Activated CD8-positive, alpha-beta T cell treated with anti-CD3 and anti-CD28 coated beads for 36 hours (primary cell): ENCODE measurements at regions not wholly inside any gene's neighbourhood (a gene's known extent, or its start where the extent isn't known, plus 50 kb on each side); places are given as distances from the start of the nearest gene placed in this dataset.
A peak's percentile ranks its signal among the peaks of the same experiment; 100 is the strongest.

Experiments used
- ATAC-seq: fragments of 200-7000 bp; cut with Tn5 transposase; one replicate; pipeline ENCODE4 v1.10.0; 2021; ENCODE audit warnings: mild to moderate bottlenecking, moderate library complexity
- CTCF ChIA-PET: fragments of 350-600 bp; sonication (Branson Sonifier 250); formaldehyde crosslinking; loops from one replicate; lab custom pipeline; 2021; ENCODE audit warnings: antibody characterized with exemption; lab: Charles Lee
- POLR2A ChIA-PET: fragments of 350-600 bp; sonication (Branson Sonifier 250); formaldehyde crosslinking; loops from one replicate; lab custom pipeline; 2021; ENCODE audit warnings: antibody characterized with exemption; lab: Charles Lee
- DNase-seq: peaks from one replicate; pipeline ENCODE4 v3.0.0-alpha.2; 2020
- H3K27ac Mint-ChIP-seq: one replicate; pipeline ENCODE4 v1.8.0; 2021; ENCODE audit warnings: mild to moderate bottlenecking, mixed read lengths
- H3K27me3 Mint-ChIP-seq: one replicate; pipeline ENCODE4 v1.8.0; 2021; ENCODE audit warnings: mixed read lengths
- H3K36me3 Mint-ChIP-seq: one replicate; pipeline ENCODE4 v1.8.0; 2021; ENCODE audit warnings: low read depth, mixed read lengths
- H3K4me1 Mint-ChIP-seq: one replicate; pipeline ENCODE4 v1.8.0; 2021; ENCODE audit warnings: low read depth, mixed read lengths
- H3K4me3 Mint-ChIP-seq: one replicate; pipeline ENCODE4 v1.8.0; 2021; ENCODE audit warnings: mild to moderate bottlenecking, moderate library complexity, mixed read lengths
- H3K9me3 Mint-ChIP-seq: one replicate; pipeline ENCODE4 v1.8.0; 2021; ENCODE audit warnings: mixed read lengths
- CTCF ChIP-seq: fragments of 200-600 bp; IDR thresholded peaks from one replicate; pipeline ENCODE4 v1.8.0; 2022; ENCODE audit warnings: antibody characterized with exemption, mild to moderate bottlenecking
- intact Hi-C: fragments of 100-400 bp; cut with micrococcal nuclease; formaldehyde crosslinking; loops from one replicate; pipeline ENCODE4 v1.10.0; 2022

- DNase-seq (peak; percentile 56), ATAC-seq (peak; percentile 68)
- H3K27ac Mint-ChIP-seq, result no peak overlapping the region
- intact Hi-C loops, result no loop called here
- ChIA-PET CTCF (interaction anchor here (1.4 to 2.7 kb wide), 3 partner anchors 87 to 153 kb away, joined by 6 to 13 read pairs (median 11); no protein-coding TSS in a partner anchor), POLR2A (interaction anchor here (0.9 to 1.2 kb wide), 3 partner anchors 10 to 565 kb away, joined by 3 to 4 read pairs (median 3); no protein-coding TSS in a partner anchor)
- no peaks in the 10 kb centered on the region for H3K9me3 Mint-ChIP-seq
- no peak overlapping the region for H3K4me3 Mint-ChIP-seq
- peaks cover 7% of the 10 kb centered on the region for H3K27me3 Mint-ChIP-seq
- peaks cover 29% of the 10 kb centered on the region for H3K4me1 Mint-ChIP-seq
- no peak for TF ChIP-seq CTCF
- H3K36me3 Mint-ChIP-seq, result no peaks in the 10 kb centered on the region
These were observed 79.1 kb downstream of the NDUFS5 start for GRCh38 chr1:39105061-39105840.

- Mint-ChIP-seq H3K36me3 (no peaks in the 10 kb centered on the region), H3K4me3 (no peak overlapping the region), H3K9me3 (no peaks in the 10 kb centered on the region), H3K27me3 (peaks cover 7% of the 10 kb centered on the region), H3K27ac (peak overlapping the region; percentile 31), H3K4me1 (peaks cover 31% of the 10 kb centered on the region)
- intact Hi-C loops, result no loop called here
- DNase-seq (peak; percentile 53), ATAC-seq (peak; percentile 21)
- no peak for TF ChIP-seq CTCF
- ChIA-PET POLR2A (interaction anchor here (0.6 to 1.2 kb wide), 6 partner anchors 9 to 579 kb away, joined by 3 to 4 read pairs (median 3); no protein-coding TSS in a partner anchor), CTCF (interaction anchor here (1.4 to 7.0 kb wide), 3 partner anchors 8 to 152 kb away, joined by 6 to 34 read pairs (median 13); no protein-coding TSS in a partner anchor)
These were observed 80.0 kb downstream of the NDUFS5 start for GRCh38 chr1:39105841-39106765.

- ChIA-PET POLR2A (interaction anchor here (0.6 to 1.2 kb wide), 4 partner anchors 8 to 578 kb away, joined by 3 to 4 read pairs (median 3); no protein-coding TSS in a partner anchor), CTCF (interaction anchor here (1.4 to 7.0 kb wide), 3 partner anchors 9 to 151 kb away, joined by 6 to 34 read pairs (median 13); no protein-coding TSS in a partner anchor)
- intact Hi-C loops, result no loop called here
- DNase-seq (no peak), ATAC-seq (no peak)
- H3K27me3 Mint-ChIP-seq, result peaks cover 7% of the 10 kb centered on the region
- TF ChIP-seq CTCF, result no peak
- H3K27ac Mint-ChIP-seq, result no peak overlapping the region
- no peak overlapping the region for H3K4me3 Mint-ChIP-seq
- H3K4me1 Mint-ChIP-seq, result peaks cover 31% of the 10 kb centered on the region
- H3K36me3 Mint-ChIP-seq, result no peaks in the 10 kb centered on the region
- H3K9me3 Mint-ChIP-seq, result no peaks in the 10 kb centered on the region
These were observed 80.7 kb downstream of the NDUFS5 start for GRCh38 chr1:39106801-39107327.

- H3K4me3 Mint-ChIP-seq, result no peak overlapping the region
- intact Hi-C loops, result no loop called here
- peaks cover 7% of the 10 kb centered on the region for H3K27me3 Mint-ChIP-seq
- ChIA-PET POLR2A (no interaction called here), CTCF (interaction anchor here (1.7 to 7.0 kb wide), 3 partner anchors 9 to 84 kb away, joined by 5 to 34 read pairs (median 13); no protein-coding TSS in a partner anchor)
- no peaks in the 10 kb centered on the region for H3K36me3 Mint-ChIP-seq
- H3K4me1 Mint-ChIP-seq, result peaks cover 26% of the 10 kb centered on the region
- H3K9me3 Mint-ChIP-seq, result no peaks in the 10 kb centered on the region
- TF ChIP-seq CTCF, result no peak
- no peak overlapping the region for H3K27ac Mint-ChIP-seq
- DNase-seq (no peak), ATAC-seq (no peak)
These were observed 81.5 kb downstream of the NDUFS5 start for GRCh38 chr1:39107341-39108290.
